ENCODE measurements at regions not wholly inside any gene's neighbourhood (a gene's known extent, or its start where the extent isn't known, plus 50 kb on each side); places are given as distances from the start of the nearest gene placed in this dataset.

GRCh38 chr2:122598784-122599183, 843.3 kb downstream of the TSN start (continued):
- TF ChIP-seq BCL11B (tag by site-specific recombination; IDR thresholded peaks at IDR 0.05; ENCODE audit: low read depth) (no peak), YY2 (tag by site-specific recombination; IDR thresholded peaks at IDR 0.05) (no peak), ZNF292 (tag by site-specific recombination; IDR thresholded peaks at IDR 0.05; ENCODE audit: borderline replicate concordance, low read depth) (no peak), GLI2 (tag by site-specific recombination; IDR thresholded peaks at IDR 0.05; ENCODE audit: borderline replicate concordance, low read depth) (no peak), SCRT1 (tag by site-specific recombination; IDR thresholded peaks at IDR 0.05; ENCODE audit: borderline replicate concordance) (no peak), ZNF624 (tag by site-specific recombination; IDR thresholded peaks at IDR 0.05) (no peak), SALL2 (tag by site-specific recombination; IDR thresholded peaks at IDR 0.05; ENCODE audit: borderline replicate concordance) (no peak), ZNF157 (tag by site-specific recombination; IDR thresholded peaks at IDR 0.05) (no peak), ZNF792 (tag by site-specific recombination; IDR thresholded peaks at IDR 0.05) (no peak)

GRCh38 chr2:122610948-122611609, 855.6 kb downstream of the TSN start:
- H3K9me3 ChIP-seq (ENCODE audit: control insufficient read depth, insufficient read depth, low read depth, low read length): no peaks in the 10 kb centered on the region
- no peaks in the 10 kb centered on the region for H3K36me3 ChIP-seq (ENCODE audit: control insufficient read depth in 2 of 2, insufficient read depth in 1 of 2, low read length in 2 of 2)
- ChIA-PET CTCF (no interaction called here), POLR2A (no interaction called here)
- no peaks in the 10 kb centered on the region for H3K4me1 ChIP-seq (ENCODE audit: control insufficient read depth, insufficient read depth, low read length)
- TF ChIP-seq GLI4 (tag by site-specific recombination; IDR thresholded peaks at IDR 0.05): no peak
- H3K27ac ChIP-seq (ENCODE audit: extremely low read depth, low read depth, low read length): no peak overlapping the region
- H3K4me3 ChIP-seq (ENCODE audit: low read depth, low read length): no peak overlapping the region

- POLR2A ChIA-PET: no interaction called here
- H3K27ac ChIP-seq (ENCODE audit: extremely low read depth, low read depth, low read length): no peak overlapping the region
- H3K4me1 ChIP-seq (ENCODE audit: control insufficient read depth, insufficient read depth, low read length): no peaks in the 10 kb centered on the region
- TF ChIP-seq PRDM6 (tag by site-specific recombination; IDR thresholded peaks at IDR 0.05): no peak
- TF ChIP-seq ZNF146 (tag by site-specific recombination; IDR thresholded peaks at IDR 0.05): no peak
- no peak for TF ChIP-seq ZNF341 (tag by site-specific recombination; IDR thresholded peaks at IDR 0.05; ENCODE audit: low read depth)
- no peak for TF ChIP-seq ZNF555 (tag by site-specific recombination; conservative IDR thresholded peaks at IDR 0.05)
- TF ChIP-seq GLI4 (tag by site-specific recombination; IDR thresholded peaks at IDR 0.05): no peak
- no peak for TF ChIP-seq ZNF324 (tag by site-specific recombination; IDR thresholded peaks at IDR 0.05)
- no peak for TF ChIP-seq ZBTB7A (tag by site-specific recombination; IDR thresholded peaks at IDR 0.05; ENCODE audit: low read depth)
- no peak overlapping the region for H3K4me3 ChIP-seq (ENCODE audit: low read depth, low read length)
- no peaks in the 10 kb centered on the region for H3K9me3 ChIP-seq (ENCODE audit: control insufficient read depth, insufficient read depth, low read depth, low read length)
- CTCF ChIA-PET: no interaction called here
- H3K36me3 ChIP-seq (ENCODE audit: control insufficient read depth in 2 of 2, insufficient read depth in 1 of 2, low read length in 2 of 2): no peaks in the 10 kb centered on the region
These were observed 867.5 kb downstream of the TSN start for GRCh38 chr2:122622934-122623333.

GRCh38 chr2:122627388-122627787, 871.9 kb downstream of the TSN start:
- Histone ChIP-seq H3K36me3 (ENCODE audit: control insufficient read depth in 2 of 2, insufficient read depth in 1 of 2, low read length in 2 of 2) (no peaks in the 10 kb centered on the region), H3K4me3 (ENCODE audit: low read depth, low read length) (no peak overlapping the region), H3K4me1 (ENCODE audit: control insufficient read depth, insufficient read depth, low read length) (no peaks in the 10 kb centered on the region), H3K27ac (ENCODE audit: extremely low read depth, low read depth, low read length) (no peak overlapping the region), H3K9me3 (ENCODE audit: control insufficient read depth, insufficient read depth, low read depth, low read length) (no peaks in the 10 kb centered on the region)
- CTCF ChIA-PET: no interaction called here
- POLR2A ChIA-PET: no interaction called here
- TF ChIP-seq ZNF792 (tag by site-specific recombination; IDR thresholded peaks at IDR 0.05) (no peak), CTCF (tag by site-specific recombination; IDR thresholded peaks at IDR 0.05) (no peak), MEIS1 (CRISPR knock-in tag; IDR thresholded peaks at IDR 0.05; ENCODE audit: borderline replicate concordance) (no peak), ZNF558 (tag by site-specific recombination; IDR thresholded peaks at IDR 0.05) (no peak), ZNF76 (tag by site-specific recombination; IDR thresholded peaks at IDR 0.05; ENCODE audit: borderline replicate concordance, low read depth) (no peak), RBAK (tag by site-specific recombination; IDR thresholded peaks at IDR 0.05) (no peak), ZNF544 (tag by site-specific recombination; IDR thresholded peaks at IDR 0.05) (no peak)
